ENCODE measurements at regions not wholly inside any gene's neighbourhood (a gene's known extent, or its start where the extent isn't known, plus 50 kb on each side); places are given as distances from the start of the nearest gene placed in this dataset.

DNA sequence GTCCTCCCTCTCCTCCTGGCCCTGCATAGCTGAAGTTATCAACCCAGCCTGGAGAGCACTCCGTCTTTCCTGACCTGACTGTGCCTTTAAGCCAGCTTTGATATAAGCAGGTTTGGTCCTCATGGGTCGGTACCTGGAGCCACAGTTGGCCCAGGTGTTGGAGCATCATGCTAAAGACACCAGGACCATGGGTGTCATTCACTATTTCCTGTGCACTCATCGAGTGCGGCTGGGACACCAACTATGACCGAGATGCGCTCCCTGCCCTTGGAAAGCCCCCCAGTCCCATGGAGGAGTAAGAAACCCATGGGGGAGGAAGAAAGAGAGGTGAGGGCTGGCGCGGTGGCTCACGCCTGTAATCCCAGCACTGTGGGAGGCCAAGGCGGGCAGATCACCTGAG, 78.9 kb upstream of the CCND2 start:
- no peak for TF ChIP-seq TAF1 (IDR thresholded peaks at IDR 0.05; ENCODE audit: borderline replicate concordance, low read depth, low read length)
- TF ChIP-seq, protein P1, sequence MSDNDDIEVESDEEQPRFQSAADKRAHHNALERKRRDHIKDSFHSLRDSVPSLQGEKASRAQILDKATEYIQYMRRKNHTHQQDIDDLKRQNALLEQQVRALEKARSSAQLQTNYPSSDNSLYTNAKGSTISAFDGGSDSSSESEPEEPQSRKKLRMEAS (IDR thresholded peaks at IDR 0.05; ENCODE audit: low read depth, low read length): no peak
- no peak for TF ChIP-seq NR2C2 (IDR thresholded peaks at IDR 0.05; ENCODE audit: borderline replicate concordance, control insufficient read depth, insufficient read length, low read depth)
- no peak for TF ChIP-seq GABPA (IDR thresholded peaks at IDR 0.05; ENCODE audit: low read depth)
